ENCODE measurements at regions not wholly inside any gene's neighbourhood (a gene's known extent, or its start where the extent isn't known, plus 50 kb on each side); places are given as distances from the start of the nearest gene placed in this dataset.

DNA sequence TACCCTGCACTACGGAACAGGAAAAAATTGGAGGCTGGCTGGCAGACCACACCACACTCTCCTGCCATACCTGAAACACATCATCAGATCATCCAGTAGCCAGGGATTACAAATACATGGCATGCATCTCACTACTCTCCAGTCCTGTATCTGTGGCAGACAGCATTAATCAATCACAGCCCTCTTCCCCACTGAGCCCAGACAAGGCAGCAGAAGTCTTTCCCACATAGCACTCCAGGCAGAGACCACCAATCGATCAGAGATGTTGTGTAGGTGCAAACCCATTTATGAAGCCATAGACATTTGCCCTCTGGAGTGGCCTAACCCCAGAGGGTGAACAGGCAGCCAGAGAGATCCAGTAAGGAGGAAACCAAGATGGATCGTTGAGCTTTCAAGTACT, 410.9 kb upstream of the PROK2 start:
- no peak overlapping the region for H3K4me3 ChIP-seq
- no peaks in the 10 kb centered on the region for H3K27me3 ChIP-seq
- H3K27ac ChIP-seq: no peak overlapping the region
- intact Hi-C loops (cut with DNase I): no loop called here
- TF ChIP-seq POLR2AphosphoS5 (IDR thresholded peaks at IDR 0.05; ENCODE audit: insufficient read depth in 1 of 2, low read depth in 1 of 2) (no peak), POLR2A (IDR thresholded peaks at IDR 0.05) (no peak)
- TF ChIP-seq, protein P1, sequence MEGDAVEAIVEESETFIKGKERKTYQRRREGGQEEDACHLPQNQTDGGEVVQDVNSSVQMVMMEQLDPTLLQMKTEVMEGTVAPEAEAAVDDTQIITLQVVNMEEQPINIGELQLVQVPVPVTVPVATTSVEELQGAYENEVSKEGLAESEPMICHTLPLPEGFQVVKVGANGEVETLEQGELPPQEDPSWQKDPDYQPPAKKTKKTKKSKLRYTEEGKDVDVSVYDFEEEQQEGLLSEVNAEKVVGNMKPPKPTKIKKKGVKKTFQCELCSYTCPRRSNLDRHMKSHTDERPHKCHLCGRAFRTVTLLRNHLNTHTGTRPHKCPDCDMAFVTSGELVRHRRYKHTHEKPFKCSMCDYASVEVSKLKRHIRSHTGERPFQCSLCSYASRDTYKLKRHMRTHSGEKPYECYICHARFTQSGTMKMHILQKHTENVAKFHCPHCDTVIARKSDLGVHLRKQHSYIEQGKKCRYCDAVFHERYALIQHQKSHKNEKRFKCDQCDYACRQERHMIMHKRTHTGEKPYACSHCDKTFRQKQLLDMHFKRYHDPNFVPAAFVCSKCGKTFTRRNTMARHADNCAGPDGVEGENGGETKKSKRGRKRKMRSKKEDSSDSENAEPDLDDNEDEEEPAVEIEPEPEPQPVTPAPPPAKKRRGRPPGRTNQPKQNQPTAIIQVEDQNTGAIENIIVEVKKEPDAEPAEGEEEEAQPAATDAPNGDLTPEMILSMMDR (IDR thresholded peaks at IDR 0.05): no peak
- H3K4me1 ChIP-seq: no peaks in the 10 kb centered on the region
- no peaks in the 10 kb centered on the region for H3K9me3 ChIP-seq
- DNase-seq (ENCODE audit: extremely low spot score in 2 of 2): no peak
- H3K36me3 ChIP-seq: no peaks in the 10 kb centered on the region

DNA sequence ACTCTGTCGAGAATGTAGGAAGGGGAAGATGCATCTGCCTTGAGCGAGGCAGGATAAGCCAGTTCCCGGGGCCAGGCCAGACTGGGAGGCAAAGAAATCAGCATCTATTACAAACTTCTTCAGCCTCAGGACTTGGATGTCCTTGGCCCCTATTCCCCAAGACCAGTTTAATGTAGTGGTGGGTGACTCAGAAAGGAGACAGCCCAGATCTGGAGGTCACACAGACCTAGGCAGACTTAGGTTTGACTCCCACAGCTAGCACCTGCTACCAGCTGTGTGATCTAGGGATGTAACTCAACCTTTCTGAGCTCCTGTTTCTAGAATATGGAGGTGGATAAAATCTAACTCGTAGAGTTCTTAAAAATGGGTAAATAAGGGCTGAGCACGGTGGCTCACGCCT, 409.5 kb upstream of the PROK2 start:
- no peaks in the 10 kb centered on the region for H3K27me3 ChIP-seq
- H3K4me3 ChIP-seq: no peak overlapping the region
- H3K36me3 ChIP-seq: no peaks in the 10 kb centered on the region
- peak overlapping the region; percentile 72 for H3K27ac ChIP-seq
- no peak for DNase-seq (ENCODE audit: extremely low spot score in 2 of 2)
- no peaks in the 10 kb centered on the region for H3K4me1 ChIP-seq
- no peak for TF ChIP-seq POLR2A (IDR thresholded peaks at IDR 0.05)
- TF ChIP-seq POLR2AphosphoS5 (IDR thresholded peaks at IDR 0.05; ENCODE audit: insufficient read depth in 1 of 2, low read depth in 1 of 2): no peak
- TF ChIP-seq, protein P1 (IDR thresholded peaks at IDR 0.05): no peak
- intact Hi-C loops (cut with DNase I): no loop called here
- no peaks in the 10 kb centered on the region for H3K9me3 ChIP-seq

DNA sequence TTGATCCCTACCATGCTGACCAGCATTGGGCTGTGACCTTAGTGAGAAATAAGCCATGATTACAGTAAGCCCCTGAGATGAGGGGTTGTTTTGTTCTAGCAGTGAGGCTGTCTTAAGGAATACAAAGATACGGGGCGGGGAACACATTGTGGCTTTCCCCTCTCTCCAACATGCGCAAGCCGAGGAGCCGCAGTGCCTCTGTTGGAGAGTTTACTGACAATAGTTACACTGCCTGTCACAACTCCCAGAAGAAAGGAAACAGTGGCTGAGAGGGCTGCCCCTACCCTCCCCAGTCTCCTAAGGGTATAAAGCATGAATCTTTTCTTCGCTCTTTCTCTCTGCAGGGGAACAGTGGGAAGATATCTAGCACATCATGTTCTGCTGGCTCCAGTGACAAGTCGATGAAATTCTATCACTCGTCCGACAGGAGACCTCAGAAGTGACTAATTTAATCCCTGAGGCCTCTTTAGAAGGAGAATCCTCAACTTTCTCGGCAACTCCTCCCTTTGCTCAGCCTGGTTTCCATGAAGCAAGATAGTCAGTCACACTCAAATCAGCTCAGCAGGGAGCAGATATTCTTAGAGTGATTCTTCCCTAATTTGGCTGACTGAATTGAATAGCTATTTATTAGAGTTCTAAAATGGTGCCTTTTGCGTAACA, 409.0 kb upstream of the PROK2 start:
- no peaks in the 10 kb centered on the region for H3K36me3 ChIP-seq
- no peaks in the 10 kb centered on the region for H3K9me3 ChIP-seq
- no peaks in the 10 kb centered on the region for H3K27me3 ChIP-seq
- DNase-seq (ENCODE audit: extremely low spot score in 2 of 2): peak in 1 of 2 donors; percentile 96
- H3K4me3 ChIP-seq: no peak overlapping the region
- no peaks in the 10 kb centered on the region for H3K4me1 ChIP-seq
- intact Hi-C loops (cut with DNase I): no loop called here
- TF ChIP-seq POLR2A (IDR thresholded peaks at IDR 0.05) (no peak), POLR2AphosphoS5 (IDR thresholded peaks at IDR 0.05; ENCODE audit: insufficient read depth in 1 of 2, low read depth in 1 of 2) (peak; percentile 19 to 58)
- H3K27ac ChIP-seq: peak overlapping the region; percentile 74

DNA sequence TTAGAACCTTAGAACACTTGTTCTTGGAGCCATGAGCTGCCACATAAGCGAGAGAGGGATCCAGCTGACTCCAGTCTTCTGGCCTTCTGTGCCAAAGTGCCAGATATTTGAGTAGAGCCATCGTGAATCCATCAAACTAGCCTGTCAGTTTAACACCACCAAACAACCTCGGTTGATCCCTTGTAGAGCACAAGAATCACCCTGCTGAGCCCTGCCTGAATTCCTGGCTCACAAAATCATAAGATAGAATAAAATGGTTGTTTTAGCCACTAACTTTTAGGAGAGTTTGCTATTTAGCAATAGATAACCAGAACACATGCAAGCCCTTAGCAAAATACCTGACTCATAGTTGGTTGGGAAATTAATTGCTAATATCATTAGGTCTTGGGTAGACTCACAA, 407.6 kb upstream of the PROK2 start:
- Histone ChIP-seq H3K4me1 (no peaks in the 10 kb centered on the region), H3K27ac (no peak overlapping the region), H3K36me3 (no peaks in the 10 kb centered on the region), H3K4me3 (no peak overlapping the region), H3K9me3 (no peaks in the 10 kb centered on the region), H3K27me3 (no peaks in the 10 kb centered on the region)
- no peak for DNase-seq (ENCODE audit: extremely low spot score in 2 of 2)
- intact Hi-C loops (cut with DNase I): no loop called here
- TF ChIP-seq, protein P1 (IDR thresholded peaks at IDR 0.05): no peak
- TF ChIP-seq POLR2A (IDR thresholded peaks at IDR 0.05): no peak
- TF ChIP-seq POLR2AphosphoS5 (IDR thresholded peaks at IDR 0.05; ENCODE audit: insufficient read depth in 1 of 2, low read depth in 1 of 2): no peak

DNA sequence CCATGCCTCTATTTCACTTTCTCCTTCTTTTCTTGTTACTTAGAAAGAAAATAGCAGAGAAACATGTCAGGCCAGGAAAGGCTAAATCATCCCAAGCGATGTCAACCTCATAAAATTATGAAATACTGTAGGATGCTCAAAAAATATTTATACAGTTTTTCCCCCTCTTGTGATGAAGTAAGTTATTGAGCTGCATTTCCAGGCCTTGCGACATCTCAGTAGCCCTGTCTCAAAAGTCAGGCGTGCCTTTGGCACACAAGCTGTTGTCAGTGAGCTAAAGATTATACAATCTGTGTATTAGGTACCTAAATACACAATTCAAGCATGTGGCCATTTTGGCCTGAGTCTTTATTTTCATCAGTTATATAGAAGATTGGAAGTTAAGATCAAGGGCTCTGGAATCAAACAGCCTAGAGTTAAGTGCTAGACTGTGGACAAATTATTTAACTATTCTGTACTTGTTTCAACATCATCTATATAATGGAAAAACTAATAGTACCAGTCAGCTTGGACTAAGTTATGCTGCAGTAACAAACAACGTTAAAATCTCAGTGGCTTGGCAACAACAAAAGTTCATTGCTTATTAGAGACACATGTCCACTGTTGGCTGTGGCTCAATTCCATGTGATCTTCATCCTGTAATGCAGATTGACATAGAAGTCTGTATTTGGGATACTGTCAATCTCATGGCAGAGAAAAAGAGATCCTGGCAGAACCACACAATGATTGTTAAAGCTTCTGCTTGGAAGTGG, 406.4 kb upstream of the PROK2 start:
- TF ChIP-seq POLR2A (IDR thresholded peaks at IDR 0.05) (no peak), POLR2AphosphoS5 (IDR thresholded peaks at IDR 0.05; ENCODE audit: insufficient read depth in 1 of 2, low read depth in 1 of 2) (no peak)
- TF ChIP-seq, protein P1 (IDR thresholded peaks at IDR 0.05): no peak
- DNase-seq (ENCODE audit: extremely low spot score in 2 of 2): no peak
- Histone ChIP-seq H3K4me3 (no peak overlapping the region), H3K9me3 (no peaks in the 10 kb centered on the region), H3K27me3 (no peaks in the 10 kb centered on the region), H3K27ac (no peak overlapping the region), H3K4me1 (no peaks in the 10 kb centered on the region), H3K36me3 (no peaks in the 10 kb centered on the region)
- intact Hi-C loops (cut with DNase I): no loop called here

Data from vagina (tissue), 2 donors.